ENCODE measurements at regions not wholly inside any gene's neighbourhood (a gene's known extent, or its start where the extent isn't known, plus 50 kb on each side); places are given as distances from the start of the nearest gene placed in this dataset.

- TF ChIP-seq CTCF (IDR thresholded peaks at IDR 0.05), result no peak
- H3K27me3 Mint-ChIP-seq (ENCODE audit: unreplicated experiment), result no peaks in the 10 kb centered on the region
- H3K9me3 Mint-ChIP-seq (ENCODE audit: unreplicated experiment), result no peaks in the 10 kb centered on the region
- DNase-seq (ENCODE audit: extremely low spot score, unreplicated experiment), result no peak
- no peak overlapping the region for H3K4me3 Mint-ChIP-seq (ENCODE audit: unreplicated experiment)
- H3K36me3 Mint-ChIP-seq (ENCODE audit: unreplicated experiment), result no peaks in the 10 kb centered on the region
- peaks cover 13% of the 10 kb centered on the region for H3K4me1 Mint-ChIP-seq (ENCODE audit: unreplicated experiment)
- H3K27ac Mint-ChIP-seq (ENCODE audit: unreplicated experiment), result no peak overlapping the region
These were observed 108.8 kb upstream of the KIT start for GRCh38 chr4:54548831-54549460.

GRCh38 chr4:54550395-54551171 lies 107.2 kb upstream of the KIT start:
- no peak for TF ChIP-seq CTCF (IDR thresholded peaks at IDR 0.05)
- no peak overlapping the region for H3K4me3 Mint-ChIP-seq (ENCODE audit: unreplicated experiment)
- H3K27me3 Mint-ChIP-seq (ENCODE audit: unreplicated experiment), result no peaks in the 10 kb centered on the region
- H3K9me3 Mint-ChIP-seq (ENCODE audit: unreplicated experiment), result no peaks in the 10 kb centered on the region
- no peaks in the 10 kb centered on the region for H3K36me3 Mint-ChIP-seq (ENCODE audit: unreplicated experiment)
- no peak overlapping the region for H3K27ac Mint-ChIP-seq (ENCODE audit: unreplicated experiment)
- peaks cover 24% of the 10 kb centered on the region for H3K4me1 Mint-ChIP-seq (ENCODE audit: unreplicated experiment)
- DNase-seq (ENCODE audit: extremely low spot score, unreplicated experiment), result no peak

- no peak for DNase-seq (ENCODE audit: extremely low spot score, unreplicated experiment)
- H3K36me3 Mint-ChIP-seq (ENCODE audit: unreplicated experiment), result no peaks in the 10 kb centered on the region
- H3K4me1 Mint-ChIP-seq (ENCODE audit: unreplicated experiment), result peaks cover 16% of the 10 kb centered on the region
- no peak overlapping the region for H3K4me3 Mint-ChIP-seq (ENCODE audit: unreplicated experiment)
- TF ChIP-seq CTCF (IDR thresholded peaks at IDR 0.05), result no peak
- H3K27me3 Mint-ChIP-seq (ENCODE audit: unreplicated experiment), result no peaks in the 10 kb centered on the region
- H3K27ac Mint-ChIP-seq (ENCODE audit: unreplicated experiment), result no peak overlapping the region
- H3K9me3 Mint-ChIP-seq (ENCODE audit: unreplicated experiment), result no peaks in the 10 kb centered on the region
These were observed 104.8 kb upstream of the KIT start for GRCh38 chr4:54553001-54553400.

GRCh38 chr4:54554339-54554990 lies 103.3 kb upstream of the KIT start:
- TF ChIP-seq CTCF (IDR thresholded peaks at IDR 0.05), result no peak
- H3K27ac Mint-ChIP-seq (ENCODE audit: unreplicated experiment), result no peak overlapping the region
- H3K9me3 Mint-ChIP-seq (ENCODE audit: unreplicated experiment), result no peaks in the 10 kb centered on the region
- DNase-seq (ENCODE audit: extremely low spot score, unreplicated experiment), result no peak
- no peaks in the 10 kb centered on the region for H3K36me3 Mint-ChIP-seq (ENCODE audit: unreplicated experiment)
- H3K4me1 Mint-ChIP-seq (ENCODE audit: unreplicated experiment), result peaks cover 16% of the 10 kb centered on the region
- H3K27me3 Mint-ChIP-seq (ENCODE audit: unreplicated experiment), result no peaks in the 10 kb centered on the region
- H3K4me3 Mint-ChIP-seq (ENCODE audit: unreplicated experiment), result no peak overlapping the region

GRCh38 chr4:54556051-54556450 lies 101.7 kb upstream of the KIT start:
- H3K36me3 Mint-ChIP-seq (ENCODE audit: unreplicated experiment), result no peaks in the 10 kb centered on the region
- H3K27me3 Mint-ChIP-seq (ENCODE audit: unreplicated experiment), result no peaks in the 10 kb centered on the region
- peaks cover 16% of the 10 kb centered on the region for H3K4me1 Mint-ChIP-seq (ENCODE audit: unreplicated experiment)
- no peak overlapping the region for H3K4me3 Mint-ChIP-seq (ENCODE audit: unreplicated experiment)
- DNase-seq (ENCODE audit: extremely low spot score, unreplicated experiment), result no peak
- TF ChIP-seq CTCF (IDR thresholded peaks at IDR 0.05), result no peak
- H3K27ac Mint-ChIP-seq (ENCODE audit: unreplicated experiment), result no peak overlapping the region
- H3K9me3 Mint-ChIP-seq (ENCODE audit: unreplicated experiment), result no peaks in the 10 kb centered on the region

All from osteocyte (in vitro differentiated cells).